Peyer's patch (tissue), 4 donors: ENCODE measurements at regions not wholly inside any gene's neighbourhood (a gene's known extent, or its start where the extent isn't known, plus 50 kb on each side); places are given as distances from the start of the nearest gene placed in this dataset.

ENCODE experiments used
- POLR2A ChIP-seq, 2 donors: fragments of 450-650 bp; IDR thresholded peaks; one replicate each; pipeline ENCODE4 v1.5.1; 2017; ENCODE audit warnings: antibody characterized with exemption in 2 of 2, mild to moderate bottlenecking in 2 of 2, moderate library complexity in 2 of 2
- TF ChIP-seq, protein P1 (sequence below), 6 experiments: fragments of 450-650 bp in 4 of 6; fragments of 200-600 bp in 2 of 6; sonication (generic) in 1 of 6; IDR thresholded peaks; one replicate each; pipeline ENCODE4 v1.5.1; 2017 to 2019; ENCODE audit warnings: antibody characterized with exemption in 6 of 6, mild to moderate bottlenecking in 3 of 6, moderate library complexity in 1 of 6

DNA sequence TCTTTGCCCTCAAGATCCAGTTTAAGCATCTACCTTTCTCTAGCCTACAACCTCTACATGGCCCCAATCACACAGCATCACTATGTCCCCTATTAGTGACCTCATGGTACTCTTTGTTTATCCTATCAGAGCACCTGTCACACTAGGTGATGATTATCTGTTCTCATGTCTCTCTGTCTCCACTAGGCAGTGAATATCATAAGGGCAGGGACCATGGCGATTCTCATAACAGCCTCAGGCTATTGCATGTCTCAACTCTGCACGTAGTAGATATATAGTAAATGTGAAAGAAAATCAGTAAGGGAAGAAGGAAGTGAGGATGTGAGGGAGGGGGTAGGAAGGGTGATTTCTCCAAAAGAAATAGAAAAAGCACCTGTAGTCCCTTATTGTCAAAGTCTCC lies 311.0 kb downstream of the NSG2 start:
- TF ChIP-seq, protein P1, sequence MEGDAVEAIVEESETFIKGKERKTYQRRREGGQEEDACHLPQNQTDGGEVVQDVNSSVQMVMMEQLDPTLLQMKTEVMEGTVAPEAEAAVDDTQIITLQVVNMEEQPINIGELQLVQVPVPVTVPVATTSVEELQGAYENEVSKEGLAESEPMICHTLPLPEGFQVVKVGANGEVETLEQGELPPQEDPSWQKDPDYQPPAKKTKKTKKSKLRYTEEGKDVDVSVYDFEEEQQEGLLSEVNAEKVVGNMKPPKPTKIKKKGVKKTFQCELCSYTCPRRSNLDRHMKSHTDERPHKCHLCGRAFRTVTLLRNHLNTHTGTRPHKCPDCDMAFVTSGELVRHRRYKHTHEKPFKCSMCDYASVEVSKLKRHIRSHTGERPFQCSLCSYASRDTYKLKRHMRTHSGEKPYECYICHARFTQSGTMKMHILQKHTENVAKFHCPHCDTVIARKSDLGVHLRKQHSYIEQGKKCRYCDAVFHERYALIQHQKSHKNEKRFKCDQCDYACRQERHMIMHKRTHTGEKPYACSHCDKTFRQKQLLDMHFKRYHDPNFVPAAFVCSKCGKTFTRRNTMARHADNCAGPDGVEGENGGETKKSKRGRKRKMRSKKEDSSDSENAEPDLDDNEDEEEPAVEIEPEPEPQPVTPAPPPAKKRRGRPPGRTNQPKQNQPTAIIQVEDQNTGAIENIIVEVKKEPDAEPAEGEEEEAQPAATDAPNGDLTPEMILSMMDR (IDR thresholded peaks at IDR 0.05), result no peak
- no peak for TF ChIP-seq POLR2A (IDR thresholded peaks at IDR 0.05)
